Activated CD8-positive, alpha-beta memory T cell treated with anti-CD3 and anti-CD28 coated beads for 48 hours (primary cell): ENCODE measurements at regions not wholly inside any gene's neighbourhood (a gene's known extent, or its start where the extent isn't known, plus 50 kb on each side); places are given as distances from the start of the nearest gene placed in this dataset.
"Not testable (repeated sequence)": the region's sequence is repeated elsewhere in the genome, so short reads cannot be mapped to it uniquely, and the experiment has no call there.

Experiments
- DNase-seq, 3 experiments: peaks; one replicate each; pipeline ENCODE4 v3.0.0-alpha.2; 2020; ENCODE audit warnings: low read depth in 2 of 3, low spot score in 2 of 3

DNA sequence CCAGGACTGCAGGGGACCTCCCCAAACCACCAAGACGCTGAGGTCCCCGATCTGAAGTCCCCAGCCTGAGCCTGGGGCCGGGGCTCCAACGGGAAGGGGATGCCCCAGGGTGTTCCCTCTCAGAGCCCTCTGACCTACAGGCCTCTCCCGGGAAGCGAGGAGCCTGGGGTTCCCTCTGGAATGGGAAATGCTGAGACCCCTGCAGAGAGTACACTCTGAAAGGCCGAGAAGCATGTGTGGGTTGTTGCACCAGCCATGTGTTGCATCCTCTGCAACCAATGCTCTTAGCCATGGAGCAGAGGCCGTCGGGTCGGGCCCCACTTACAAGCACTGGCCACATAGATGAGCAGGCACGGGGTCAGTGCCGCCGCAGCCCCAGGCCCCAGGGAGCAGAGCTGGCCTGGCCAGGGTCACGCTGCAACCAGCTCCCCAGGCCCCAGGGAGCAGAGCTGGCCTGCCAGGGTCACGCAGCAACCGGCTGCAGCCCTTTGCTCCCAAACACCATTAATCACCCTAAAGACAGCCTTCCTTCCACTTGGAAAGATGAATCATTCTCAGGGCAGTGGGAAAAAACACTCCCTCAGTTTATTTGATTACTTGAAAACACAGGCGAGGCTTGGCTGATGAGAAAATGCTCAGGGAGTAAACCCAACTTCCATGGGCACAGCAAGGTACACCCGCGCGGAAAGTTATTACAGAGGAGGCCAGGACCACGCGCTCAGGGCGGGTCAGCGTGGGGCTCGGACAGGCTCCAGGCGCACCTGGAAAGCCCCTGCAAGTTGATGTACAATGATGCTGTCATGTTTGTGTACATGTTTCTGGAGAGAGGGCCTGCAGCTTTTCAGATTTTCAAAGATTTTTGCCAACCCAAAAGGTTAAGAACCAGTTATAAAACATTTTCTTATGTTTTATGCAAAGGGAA lies 78.0 kb upstream of the AFDN start:
- DNase-seq: no peak

DNA sequence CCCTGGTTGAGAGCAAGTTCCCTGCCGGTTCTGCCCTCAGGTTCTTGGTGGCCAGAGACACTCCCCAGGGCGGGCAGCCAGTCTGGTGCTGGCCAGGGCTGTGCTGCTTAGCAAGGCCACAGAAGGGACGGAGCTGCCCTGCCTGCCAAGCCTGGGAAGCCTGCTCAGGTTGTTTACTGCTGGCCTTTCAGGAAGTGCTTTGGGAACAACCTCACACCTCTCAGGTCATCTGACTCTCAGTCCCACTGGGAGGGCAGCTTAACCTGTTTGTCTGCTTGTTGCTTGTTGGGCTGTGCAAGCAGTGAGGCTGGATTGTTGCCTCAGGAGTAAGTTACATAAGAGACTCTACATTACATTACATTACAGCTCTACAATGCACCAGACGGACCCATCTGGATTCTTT lies 75.8 kb upstream of the AFDN start:
- DNase-seq: no peak

DNA sequence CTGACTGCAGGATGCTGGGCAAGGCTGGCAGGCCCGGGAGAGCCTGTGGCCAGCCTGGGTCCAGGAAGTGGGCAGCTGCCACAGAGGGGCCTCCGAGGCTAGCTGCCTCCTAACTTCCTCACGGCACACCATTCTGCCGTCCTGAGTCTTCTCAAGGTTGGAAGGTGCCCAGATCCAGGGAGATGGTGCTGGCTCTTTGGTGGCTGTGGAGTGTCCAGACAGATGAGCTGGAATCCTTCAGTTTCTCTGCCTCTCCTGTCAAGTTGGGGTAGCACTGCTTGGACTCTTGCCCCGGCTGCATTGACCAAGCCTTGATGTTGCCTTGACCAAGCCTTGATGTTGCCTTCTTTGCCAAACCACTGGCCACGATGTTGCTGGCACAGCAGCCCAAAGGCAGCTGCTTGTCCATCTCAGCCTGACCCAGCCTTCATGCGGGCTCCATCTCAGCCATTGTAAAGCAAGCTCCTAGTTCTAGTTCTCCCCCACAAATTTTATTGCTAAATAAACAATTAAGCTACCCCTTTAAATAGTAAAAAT lies 75.1 kb upstream of the AFDN start:
- no peak for DNase-seq

DNA sequence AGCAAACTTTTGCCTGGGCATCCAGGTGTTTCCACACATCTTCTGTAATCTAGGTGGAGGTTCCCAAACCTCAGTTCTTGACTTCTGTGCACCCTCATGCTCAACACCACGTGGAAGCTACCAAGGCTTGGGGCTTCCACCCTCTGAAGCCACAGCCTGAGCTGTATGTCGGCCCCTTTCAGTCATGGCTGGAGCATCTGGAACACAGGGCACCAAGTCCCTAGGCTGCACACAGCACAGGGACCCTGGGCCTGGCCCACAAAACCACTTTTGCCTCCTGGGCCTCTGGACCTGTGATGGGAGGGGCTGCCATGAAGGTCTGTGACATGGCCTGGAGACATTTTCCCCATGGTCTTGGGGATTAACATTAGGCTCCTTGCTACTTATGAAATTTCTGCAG lies 73.4 kb upstream of the AFDN start:
- DNase-seq: not testable (repeated sequence)

GRCh38 chr6:167754691-167755090 lies 72.0 kb upstream of the AFDN start:
- no peak for DNase-seq

GRCh38 chr6:167755461-167755860 lies 71.2 kb upstream of the AFDN start:
- no peak for DNase-seq

- no peak for DNase-seq
Measured at GRCh38 chr6:167756597-167756996, 70.1 kb upstream of the AFDN start.

DNA sequence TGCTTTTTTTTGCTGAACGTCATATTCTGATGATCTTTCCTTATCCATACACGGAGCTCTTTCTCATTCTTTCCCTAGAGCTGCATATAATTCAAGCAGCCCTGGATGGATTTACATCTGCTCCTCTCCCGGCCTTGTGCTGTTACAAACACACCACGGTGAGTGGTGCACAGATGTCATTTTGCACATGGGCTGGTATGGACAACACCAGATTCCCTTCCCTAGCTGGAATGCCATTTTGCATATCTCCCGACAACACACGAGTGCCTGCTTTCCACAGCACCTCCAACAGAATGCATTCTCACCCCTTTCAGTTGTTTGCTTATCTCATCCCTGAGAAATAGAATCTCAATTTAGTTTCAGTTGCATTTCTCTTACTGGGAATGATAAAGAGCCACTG lies 69.5 kb upstream of the AFDN start:
- no peak for DNase-seq

- no peak for DNase-seq
Measured at GRCh38 chr6:167757821-167758220, 68.9 kb upstream of the AFDN start.

DNA sequence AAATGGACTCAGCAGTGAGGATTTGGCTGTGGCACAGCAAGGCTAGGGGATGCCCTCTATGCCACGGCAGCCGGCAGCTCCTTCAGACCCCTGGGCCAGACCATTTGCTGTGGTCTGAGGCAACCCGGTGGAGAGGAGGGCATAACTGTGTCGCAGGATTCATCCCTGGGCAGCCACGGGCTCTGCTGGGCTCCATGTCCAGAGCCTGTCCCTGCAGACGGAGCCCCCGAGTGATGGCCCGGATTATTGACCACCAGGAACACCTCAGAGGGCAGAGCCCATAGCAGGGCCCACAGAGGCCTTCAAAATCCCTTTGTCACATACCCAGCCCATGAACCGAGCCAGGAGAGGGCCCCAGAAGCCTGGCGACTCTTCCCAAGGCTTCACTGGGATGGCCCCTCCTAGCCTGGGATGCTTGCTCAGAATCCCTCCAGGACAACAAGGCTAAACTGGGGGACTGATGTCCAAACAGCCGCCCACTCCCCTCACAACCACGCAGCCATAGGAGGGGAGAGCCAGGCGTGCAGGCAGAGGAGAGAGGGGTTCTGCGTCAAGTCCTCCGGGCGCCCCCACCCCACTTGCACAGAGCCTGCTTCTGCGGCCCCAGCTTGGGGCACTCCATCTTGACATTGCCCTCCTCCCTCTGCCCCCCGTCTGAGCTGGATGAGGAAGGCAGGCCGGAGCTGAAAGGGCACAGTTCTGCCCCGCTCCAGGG lies 68.2 kb upstream of the AFDN start:
- DNase-seq: no peak

DNA sequence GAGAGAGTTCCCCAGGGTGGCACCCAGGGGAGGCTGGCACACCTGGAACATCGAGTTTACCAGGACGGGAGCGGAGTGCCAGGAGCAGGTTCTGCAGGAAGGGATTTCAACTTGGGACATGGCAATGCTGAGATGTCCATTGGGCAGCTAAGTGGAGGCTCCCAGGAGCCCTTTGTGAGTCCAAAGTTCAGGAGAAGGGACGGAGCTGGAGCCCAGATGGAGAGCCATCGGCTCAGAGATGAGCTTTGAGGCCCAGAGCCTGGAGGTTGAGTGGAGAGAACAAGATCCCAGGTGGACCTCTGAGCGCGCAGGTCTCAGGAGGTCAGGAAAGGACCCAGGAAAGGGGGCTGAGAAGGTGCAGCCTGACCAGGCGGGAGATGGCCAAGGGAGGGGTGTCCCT lies 67.5 kb upstream of the AFDN start:
- no peak for DNase-seq

DNA sequence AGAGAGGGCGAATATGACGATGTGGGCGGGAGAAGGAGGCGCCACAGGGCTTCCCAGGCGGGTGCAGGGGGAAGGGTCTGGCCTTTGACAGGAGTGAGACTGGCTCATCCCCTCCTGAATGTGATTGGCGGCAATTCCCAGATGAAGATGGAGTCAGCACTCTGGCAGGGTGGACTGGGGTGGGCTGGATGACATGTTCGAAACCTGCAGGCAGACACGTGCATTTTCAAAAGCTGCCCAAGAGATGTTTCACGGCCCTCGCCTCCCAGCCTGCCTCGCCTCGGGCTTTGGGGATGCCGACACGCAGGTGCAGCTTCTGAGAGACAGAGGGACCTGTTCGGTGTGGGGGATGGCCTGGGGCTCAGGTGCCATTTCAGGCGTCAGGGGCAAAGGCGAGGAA lies 66.8 kb upstream of the AFDN start:
- no peak for DNase-seq

GRCh38 chr6:167760979-167761793 lies 65.5 kb upstream of the AFDN start:
- no peak for DNase-seq

DNA sequence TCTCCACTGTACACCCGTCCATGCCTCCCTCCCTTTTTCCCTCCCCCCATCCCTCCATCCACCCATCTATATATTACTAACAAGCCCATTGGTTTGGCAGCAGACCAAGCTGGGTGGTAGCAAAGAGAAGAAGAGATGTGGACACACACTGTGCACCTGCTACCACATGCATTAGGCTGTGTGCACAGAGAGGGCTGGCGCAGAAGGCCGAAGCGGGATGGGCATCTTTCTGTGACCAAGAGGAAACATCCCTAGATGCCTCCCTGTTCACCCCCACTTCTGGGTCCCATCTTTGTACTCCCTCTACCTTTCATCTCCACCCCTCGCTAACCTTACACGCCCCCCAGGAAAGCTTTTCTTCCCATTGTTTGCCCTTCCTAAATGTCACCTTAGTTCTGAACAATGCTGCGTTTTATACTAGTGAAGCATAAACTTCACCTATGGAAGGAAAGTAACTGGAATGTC lies 64.9 kb upstream of the AFDN start:
- no peak for DNase-seq

GRCh38 chr6:167762259-167762962 lies 64.3 kb upstream of the AFDN start:
- no peak for DNase-seq

GRCh38 chr6:167763056-167763944 lies 63.4 kb upstream of the AFDN start:
- no peak for DNase-seq

- DNase-seq: no peak
Measured at GRCh38 chr6:167764215-167764614, 62.5 kb upstream of the AFDN start.

- no peak for DNase-seq
Measured at GRCh38 chr6:167764713-167765479, 61.8 kb upstream of the AFDN start.
